Left lung (tissue), 4 donors: ENCODE measurements at regions not wholly inside any gene's neighbourhood (a gene's known extent, or its start where the extent isn't known, plus 50 kb on each side); places are given as distances from the start of the nearest gene placed in this dataset.

Source experiments
- ATAC-seq: fragments of 200-7000 bp; cut with Tn5 transposase; one replicate; pipeline ENCODE4 v1.9.1; 2020; ENCODE audit warnings: moderate library complexity
- DNase-seq, 4 donors: peaks; one replicate each; pipeline ENCODE4 v3.0.0-alpha.2; 2013 to 2020
- H3K27ac ChIP-seq, 2 donors: fragments of 200-600 bp; sonication (generic) in 1 of 2; one replicate each; pipeline versions ENCODE4 v1.5.0 to v1.8.0; 2020 to 2021
- H3K27me3 ChIP-seq, 2 donors: fragments of 200-600 bp; sonication (generic) in 1 of 2; one replicate each; pipeline versions ENCODE4 v1.5.0 to v1.8.0; 2020 to 2021
- H3K36me3 ChIP-seq, 2 donors: fragments of 200-600 bp; sonication (generic) in 1 of 2; one replicate each; pipeline versions ENCODE4 v1.5.0 to v1.8.0; 2020 to 2021
- H3K4me1 ChIP-seq, 2 donors: fragments of 200-600 bp; one replicate each; pipeline ENCODE4 v1.8.0; 2021
- H3K4me3 ChIP-seq, 2 donors: fragments of 200-600 bp; sonication (generic) in 1 of 2; one replicate each; pipeline versions ENCODE4 v1.5.0 to v1.8.0; 2020 to 2021; ENCODE audit warnings: mild to moderate bottlenecking in 1 of 2
- H3K9me3 ChIP-seq, 2 donors: fragments of 200-600 bp; sonication (generic) in 1 of 2; one replicate each; pipeline versions ENCODE4 v1.5.0 to v1.8.0; 2020 to 2021
- CTCF ChIP-seq, 2 donors: fragments of 200-600 bp; sonication (generic) in 1 of 2; IDR thresholded peaks; one replicate each; pipeline versions ENCODE4 v1.5.0 to v1.8.0; 2021; ENCODE audit warnings: antibody characterized with exemption in 2 of 2
- intact Hi-C, 2 donors: fragments of 100-400 bp; cut with DNase I; formaldehyde crosslinking; loops; one replicate each; pipeline versions ENCODE4 v1.11.2 to v1.14.2; 2022
- donor health status: DM: no; HTN: yes; CAD: no.
- donor health status: DM: no; HTN: no; CAD: no.

GRCh38 chr7:16235147-16236114 lies 185.9 kb downstream of the CRPPA start:
- Histone ChIP-seq H3K4me1 (no peaks in the 10 kb centered on the region), H3K4me3 (no peak overlapping the region), H3K27me3 (no peaks in the 10 kb centered on the region), H3K9me3 (peaks cover 0 to 22% of the 10 kb centered on the region in 2 donors), H3K36me3 (no peaks in the 10 kb centered on the region), H3K27ac (no peak overlapping the region)
- ATAC-seq (no peak), DNase-seq (no peak)
- intact Hi-C loops: no loop called here
- TF ChIP-seq CTCF (IDR thresholded peaks at IDR 0.05): no peak

- DNase-seq (peak in 1 of 4 donors; percentile 33), ATAC-seq (no peak)
- intact Hi-C loops: no loop called here
Observed at GRCh38 chr7:16234493-16235146, 186.7 kb downstream of the CRPPA start.

DNA sequence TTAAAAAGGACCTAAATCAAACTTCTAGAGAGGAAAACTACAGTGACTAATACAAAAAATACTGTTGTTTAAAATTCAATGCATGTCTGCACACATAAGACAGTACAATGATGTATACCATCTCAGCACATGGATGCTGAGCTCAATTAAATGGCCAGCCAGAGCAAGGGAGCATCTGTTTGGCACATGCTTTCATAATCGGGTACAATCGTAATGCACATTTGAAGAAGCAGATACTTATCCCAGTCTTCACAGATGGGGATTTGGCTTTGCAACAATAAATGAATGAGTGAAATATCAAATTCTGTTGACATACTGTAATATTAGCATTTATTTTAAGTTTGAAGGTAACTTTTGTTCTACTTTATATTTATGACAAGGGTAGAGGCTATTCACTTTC lies 187.8 kb downstream of the CRPPA start:
- Histone ChIP-seq H3K9me3 (peaks cover 0 to 41% of the 10 kb centered on the region in 2 donors), H3K4me1 (no peaks in the 10 kb centered on the region), H3K36me3 (no peaks in the 10 kb centered on the region), H3K4me3 (no peak overlapping the region), H3K27ac (no peak overlapping the region), H3K27me3 (no peaks in the 10 kb centered on the region)
- intact Hi-C loops: no loop called here
- ATAC-seq (no peak), DNase-seq (no peak)
- no peak for TF ChIP-seq CTCF (IDR thresholded peaks at IDR 0.05)

More at GRCh38 chr7:16234493-16235146, 186.7 kb downstream of the CRPPA start:
- peaks cover 0 to 30% of the 10 kb centered on the region in 2 donors for H3K9me3 ChIP-seq
- no peaks in the 10 kb centered on the region for H3K36me3 ChIP-seq
- H3K27ac ChIP-seq: no peak overlapping the region
- H3K4me3 ChIP-seq: no peak overlapping the region
- H3K4me1 ChIP-seq: no peaks in the 10 kb centered on the region
- H3K27me3 ChIP-seq: no peaks in the 10 kb centered on the region
- no peak for TF ChIP-seq CTCF (IDR thresholded peaks at IDR 0.05)

DNA sequence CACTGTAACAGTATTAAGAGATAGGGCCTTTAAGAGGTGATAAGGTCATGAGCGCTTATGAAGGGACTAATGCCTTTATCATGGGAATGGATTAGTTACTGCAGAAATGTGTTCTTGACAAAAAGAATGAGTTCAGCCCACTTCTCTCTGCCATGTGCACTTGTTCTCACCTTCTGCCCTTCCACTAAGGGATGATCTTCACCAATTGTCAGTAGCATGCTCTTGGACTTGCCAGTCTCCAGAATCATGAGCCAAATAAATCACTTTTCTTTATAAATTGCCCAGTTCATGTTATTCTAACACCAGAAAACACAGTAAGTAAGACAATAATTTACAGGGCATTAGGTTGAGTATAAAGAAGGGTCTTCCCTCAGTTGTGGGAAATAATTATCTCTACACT lies 189.1 kb downstream of the CRPPA start:
- no peak for DNase-seq
- intact Hi-C loops: no loop called here

More for the DNA sequence above, 189.1 kb downstream of the CRPPA start:
- H3K27me3 ChIP-seq: no peaks in the 10 kb centered on the region
- no peaks in the 10 kb centered on the region for H3K4me1 ChIP-seq
- no peak for TF ChIP-seq CTCF (IDR thresholded peaks at IDR 0.05)
- peaks cover 0 to 48% of the 10 kb centered on the region in 2 donors for H3K9me3 ChIP-seq
- H3K36me3 ChIP-seq: no peaks in the 10 kb centered on the region
- H3K4me3 ChIP-seq: no peak overlapping the region
- H3K27ac ChIP-seq: no peak overlapping the region
- no peak for ATAC-seq
